GM12878 (cell line): ENCODE measurements at regions not wholly inside any gene's neighbourhood (a gene's known extent, or its start where the extent isn't known, plus 50 kb on each side); places are given as distances from the start of the nearest gene placed in this dataset.

Source experiments
- ATAC-seq: fragments of 200-7000 bp; cut with Tn5 transposase; 3 replicates; pipeline ENCODE4 v1.9.1; 2020; ENCODE audit warnings: mild to moderate bottlenecking, moderate library complexity
- BruUV-seq: library from RNA; stranded (reverse); fragments of 400-500 nt; replicated peaks from 2 replicates; lab custom pipeline; 2021; lab: Mats Ljungman, UMichigan
- CTCF ChIA-PET: fragments of 300-600 bp; sonication (Branson Sonifier 250); formaldehyde crosslinking; extraction: SDS; loops from one replicate; lab custom pipeline; 2021; ENCODE audit warnings: inconsistent platforms; lab: Yijun Ruan, JAX
- POLR2A ChIA-PET: fragments of 350-600 bp; formaldehyde crosslinking; extraction: SDS; loops from one replicate; lab custom pipeline; 2021; ENCODE audit warnings: inconsistent platforms; lab: Charles Lee
- RAD21 ChIA-PET: fragments of 300-600 bp; sonication (Branson Sonifier 250); formaldehyde crosslinking; loops from one replicate; lab custom pipeline; 2023; ENCODE audit warnings: antibody characterized with exemption; ENCODE audit not compliant: unreplicated experiment; lab: Charles Lee
- SMC1A ChIA-PET: fragments of 300-600 bp; sonication (Branson Sonifier 250); formaldehyde crosslinking; loops from one replicate; lab custom pipeline; 2023; ENCODE audit not compliant: unreplicated experiment, uncharacterized antibody; lab: Charles Lee
- DNase-seq: peaks from one replicate; pipeline ENCODE4 v3.0.0-alpha.2; 2011; ENCODE audit warnings: low read depth, low spot score
- FAIRE-seq: peaks from 3 replicates; lab custom pipeline; 2011; peaks lifted over from hg19 to GRCh38; lab: Jason Lieb, UNC
- H2AFZ ChIP-seq: 2 replicates; pipeline ENCODE4 v1.6.0; 2011; ENCODE audit warnings: low read depth, low read length, control low read depth; ENCODE audit not compliant: control insufficient read depth
- H3K27ac ChIP-seq: 2 replicates; pipeline ENCODE4 v1.5.1; 2011; ENCODE audit warnings: control low read depth; ENCODE audit not compliant: control insufficient read depth, insufficient read depth
- H3K27me3 ChIP-seq, 2 experiments: replicated peaks in 1 of 2; 2 replicates each; pipeline versions ENCODE4 v1.6.0 to v1.6.1; 2011; ENCODE audit warnings: low read length in 1 of 2; ENCODE audit not compliant: control insufficient read depth in 2 of 2, insufficient read depth in 2 of 2
- H3K36me3 ChIP-seq, 2 experiments: 2 replicates each; pipeline ENCODE4 v1.5.1; 2011; ENCODE audit warnings: low read length in 1 of 2; ENCODE audit not compliant: control insufficient read depth in 2 of 2, insufficient read depth in 2 of 2
- H3K4me1 ChIP-seq: 2 replicates; pipeline ENCODE4 v1.6.1; 2011; ENCODE audit warnings: mild to moderate bottlenecking, low read length, moderate library complexity, mixed read lengths; ENCODE audit not compliant: control insufficient read depth, insufficient read depth
- H3K4me2 ChIP-seq: 2 replicates; pipeline ENCODE4 v1.6.0; 2011; ENCODE audit warnings: control low read depth; ENCODE audit not compliant: control insufficient read depth, insufficient read depth
- H3K4me3 ChIP-seq: fragments of 200-600 bp; sonication (generic); 2 replicates; pipeline ENCODE4 v1.5.1; 2016
- H3K79me2 ChIP-seq: 2 replicates; pipeline ENCODE4 v1.6.0; 2011; ENCODE audit warnings: low read length; ENCODE audit not compliant: control insufficient read depth, insufficient read depth
- H3K9ac ChIP-seq: 2 replicates; pipeline ENCODE4 v1.8.0; 2011; ENCODE audit warnings: low read length, control low read depth, mixed read lengths; ENCODE audit not compliant: control insufficient read depth, insufficient read depth
- H3K9me3 ChIP-seq: replicated peaks from 3 replicates; pipeline ENCODE4 v1.5.1; 2011; ENCODE audit warnings: mild to moderate bottlenecking, low read length; ENCODE audit not compliant: control insufficient read depth, insufficient read depth
- H4K20me1 ChIP-seq: 2 replicates; pipeline ENCODE4 v1.6.0; 2011; ENCODE audit not compliant: control insufficient read depth, insufficient read depth
- BHLHE40 ChIP-seq, 2 experiments: fragments of 450-650 bp in 1 of 2; IDR thresholded peaks; 2 replicates each; pipeline ENCODE4 v1.6.1; 2011 to 2017; ENCODE audit warnings: low read depth in 2 of 2, borderline replicate concordance in 1 of 2, improper control_type of control experiment in 1 of 2, low read length in 1 of 2, mild to moderate bottlenecking in 1 of 2
- CEBPB ChIP-seq, 2 experiments: fragments of 150-350 bp in 1 of 2; IDR thresholded peaks; 2 replicates each; pipeline ENCODE4 v1.6.1; 2012 to 2014; ENCODE audit warnings: low read depth in 2 of 2, low read length in 2 of 2, borderline replicate concordance in 1 of 2, inconsistent platforms in 1 of 2
- CREM ChIP-seq: IDR thresholded peaks from 2 replicates; pipeline ENCODE4 v1.6.1; 2014; ENCODE audit warnings: antibody characterized with exemption, low read depth
- EED ChIP-seq: sonication (generic); IDR thresholded peaks from 2 replicates; pipeline ENCODE4 v1.6.1; 2016; ENCODE audit warnings: antibody characterized with exemption, low read depth
- ESRRA ChIP-seq: IDR thresholded peaks from 2 replicates; pipeline ENCODE4 v1.6.1; 2012; ENCODE audit warnings: mild to moderate bottlenecking, low read length, improper control_type of control experiment
- EZH2 ChIP-seq: IDR thresholded peaks from 2 replicates; pipeline ENCODE4 v1.6.1; 2012; ENCODE audit warnings: low read depth, mild to moderate bottlenecking, control low read depth, inconsistent platforms, low read length, borderline replicate concordance; ENCODE audit not compliant: control insufficient read depth
- HDGF ChIP-seq: fragments of 450-650 bp; IDR thresholded peaks from 2 replicates; pipeline ENCODE4 v1.6.1; 2016; ENCODE audit warnings: antibody characterized with exemption
- IKZF2 ChIP-seq, 2 experiments: fragments of 450-650 bp; IDR thresholded peaks; 2 replicates each; pipeline ENCODE4 v1.6.1; 2017; ENCODE audit warnings: mild to moderate bottlenecking in 2 of 2, moderate library complexity in 2 of 2
- IRF4 ChIP-seq: IDR thresholded peaks from 2 replicates; pipeline ENCODE4 v1.6.1; 2011; ENCODE audit warnings: low read depth, low read length
- MTA2 ChIP-seq: fragments of 450-650 bp; IDR thresholded peaks from 2 replicates; pipeline ENCODE4 v1.6.1; 2016; ENCODE audit warnings: low read depth, mild to moderate bottlenecking, moderate library complexity
- MYB ChIP-seq: fragments of 150-350 bp; IDR thresholded peaks from 2 replicates; pipeline ENCODE4 v1.6.1; 2014; ENCODE audit warnings: mild to moderate bottlenecking, low read depth, low read length, borderline replicate concordance
- NRF1 ChIP-seq: conservative IDR thresholded peaks from 2 replicates; pipeline ENCODE4 v1.6.1; 2011; ENCODE audit warnings: mild to moderate bottlenecking, low read depth, low read length, improper control_type of control experiment
- POLR2AphosphoS2 ChIP-seq: IDR thresholded peaks from 2 replicates; pipeline ENCODE4 v1.6.1; 2011; ENCODE audit warnings: low read depth, mild to moderate bottlenecking, low read length, improper control_type of control experiment, moderate library complexity
- SREBF2 ChIP-seq: IDR thresholded peaks from 2 replicates; pipeline ENCODE4 v1.6.1; 2012; ENCODE audit warnings: mild to moderate bottlenecking, low read length
- STAT3 ChIP-seq: IDR thresholded peaks from 2 replicates; pipeline ENCODE4 v1.6.1; 2011; ENCODE audit warnings: low read depth, low read length, improper control_type of control experiment
- ZNF207 ChIP-seq: fragments of 450-650 bp; IDR thresholded peaks from 2 replicates; pipeline ENCODE4 v1.6.1; 2014; ENCODE audit warnings: antibody characterized with exemption, mild to moderate bottlenecking, borderline replicate concordance
- ZZZ3 ChIP-seq: IDR thresholded peaks from 2 replicates; pipeline ENCODE4 v1.6.1; 2011; ENCODE audit warnings: low read depth; ENCODE audit not compliant: control insufficient read depth, insufficient read length
- WGBS: methylation state at CpG from one replicate; pipeline ENCODE4 v1.1.6; 2016; ENCODE audit warnings: low lambda C conversion rate; ENCODE audit not compliant: insufficient replicate concordance, insufficient coverage; ENCODE audit errors: missing lambda C conversion rate; 5-methylcytosine and 5-hydroxymethylcytosine counted together
- in situ Hi-C: fragments of 300-500 bp; cut with MboI; formaldehyde crosslinking; loops from 9 replicates; pipeline ENCODE4 v1.14.3; 2018; ENCODE audit warnings: mixed read lengths
- intact Hi-C: fragments of 100-400 bp; cut with micrococcal nuclease; formaldehyde crosslinking; loops from one replicate; pipeline ENCODE4 v1.14.2; 2022; ENCODE audit not compliant: unreplicated experiment
- TF ChIP-seq, protein P1 (sequence below): fragments of 450-650 bp; IDR thresholded peaks from 2 replicates; pipeline ENCODE4 v1.6.1; 2016; ENCODE audit warnings: mild to moderate bottlenecking
- TF ChIP-seq, protein P2 (sequence below): fragments of 450-650 bp; IDR thresholded peaks from 2 replicates; pipeline ENCODE4 v1.6.1; 2018; ENCODE audit warnings: mild to moderate bottlenecking, low read depth, moderate library complexity; ENCODE audit not compliant: partially characterized antibody
- TF ChIP-seq, protein P3 (sequence below): fragments of 450-650 bp; IDR thresholded peaks from 2 replicates; pipeline ENCODE4 v1.6.1; 2017; ENCODE audit warnings: low read depth, mild to moderate bottlenecking, moderate library complexity

- ChIA-PET SMC1A (no interaction called here), POLR2A (no interaction called here), RAD21 (no interaction called here), CTCF (no interaction called here)
- no peak for ATAC-seq
- WGBS: 67% methylated on average over 9 of the region's 9 CpGs
- no peaks in the 10 kb centered on the region for H3K79me2 ChIP-seq
- H3K4me2 ChIP-seq: no peak overlapping the region
- H3K27ac ChIP-seq: no peak overlapping the region
- DNase-seq: no peak
- H3K4me3 ChIP-seq: no peak overlapping the region
- intact Hi-C loops: no loop called here
- no TSS peak for BruUV-seq
- no peak overlapping the region for H3K9ac ChIP-seq
- no peaks in the 10 kb centered on the region for H3K9me3 ChIP-seq
- H3K36me3 ChIP-seq: no peaks in the 10 kb centered on the region
- in situ Hi-C loops: no loop called here
- no peaks in the 10 kb centered on the region for H4K20me1 ChIP-seq
- peaks cover 0 to 4% of the 10 kb centered on the region in 2 experiments; a peak in 1 of 4 replicates for H3K27me3 ChIP-seq
- H2AFZ ChIP-seq: no peak overlapping the region
- H3K4me1 ChIP-seq: no peaks in the 10 kb centered on the region
- no peak for TF ChIP-seq SREBF2
- TF ChIP-seq POLR2AphosphoS2: no peak
- TF ChIP-seq ZNF207: no peak
- TF ChIP-seq CREM: no peak
- no peak for TF ChIP-seq MTA2
- TF ChIP-seq, protein P1, sequence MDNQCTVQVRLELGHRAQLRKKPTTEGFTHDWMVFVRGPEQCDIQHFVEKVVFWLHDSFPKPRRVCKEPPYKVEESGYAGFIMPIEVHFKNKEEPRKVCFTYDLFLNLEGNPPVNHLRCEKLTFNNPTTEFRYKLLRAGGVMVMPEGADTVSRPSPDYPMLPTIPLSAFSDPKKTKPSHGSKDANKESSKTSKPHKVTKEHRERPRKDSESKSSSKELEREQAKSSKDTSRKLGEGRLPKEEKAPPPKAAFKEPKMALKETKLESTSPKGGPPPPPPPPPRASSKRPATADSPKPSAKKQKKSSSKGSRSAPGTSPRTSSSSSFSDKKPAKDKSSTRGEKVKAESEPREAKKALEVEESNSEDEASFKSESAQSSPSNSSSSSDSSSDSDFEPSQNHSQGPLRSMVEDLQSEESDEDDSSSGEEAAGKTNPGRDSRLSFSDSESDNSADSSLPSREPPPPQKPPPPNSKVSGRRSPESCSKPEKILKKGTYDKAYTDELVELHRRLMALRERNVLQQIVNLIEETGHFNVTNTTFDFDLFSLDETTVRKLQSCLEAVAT: no peak
- TF ChIP-seq BHLHE40 (IDR thresholded peaks at IDR 0.05; ENCODE audit: borderline replicate concordance in 1 of 2, low read depth in 2 of 2, low read length in 1 of 2): no peak
- no peak for TF ChIP-seq IKZF2 (IDR thresholded peaks at IDR 0.05)
- TF ChIP-seq EED: no peak
- TF ChIP-seq, protein P2, sequence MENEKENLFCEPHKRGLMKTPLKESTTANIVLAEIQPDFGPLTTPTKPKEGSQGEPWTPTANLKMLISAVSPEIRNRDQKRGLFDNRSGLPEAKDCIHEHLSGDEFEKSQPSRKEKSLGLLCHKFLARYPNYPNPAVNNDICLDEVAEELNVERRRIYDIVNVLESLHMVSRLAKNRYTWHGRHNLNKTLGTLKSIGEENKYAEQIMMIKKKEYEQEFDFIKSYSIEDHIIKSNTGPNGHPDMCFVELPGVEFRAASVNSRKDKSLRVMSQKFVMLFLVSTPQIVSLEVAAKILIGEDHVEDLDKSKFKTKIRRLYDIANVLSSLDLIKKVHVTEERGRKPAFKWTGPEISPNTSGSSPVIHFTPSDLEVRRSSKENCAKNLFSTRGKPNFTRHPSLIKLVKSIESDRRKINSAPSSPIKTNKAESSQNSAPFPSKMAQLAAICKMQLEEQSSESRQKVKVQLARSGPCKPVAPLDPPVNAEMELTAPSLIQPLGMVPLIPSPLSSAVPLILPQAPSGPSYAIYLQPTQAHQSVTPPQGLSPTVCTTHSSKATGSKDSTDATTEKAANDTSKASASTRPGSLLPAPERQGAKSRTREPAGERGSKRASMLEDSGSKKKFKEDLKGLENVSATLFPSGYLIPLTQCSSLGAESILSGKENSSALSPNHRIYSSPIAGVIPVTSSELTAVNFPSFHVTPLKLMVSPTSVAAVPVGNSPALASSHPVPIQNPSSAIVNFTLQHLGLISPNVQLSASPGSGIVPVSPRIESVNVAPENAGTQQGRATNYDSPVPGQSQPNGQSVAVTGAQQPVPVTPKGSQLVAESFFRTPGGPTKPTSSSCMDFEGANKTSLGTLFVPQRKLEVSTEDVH: no peak
- no peak for TF ChIP-seq IRF4
- no peak for TF ChIP-seq STAT3
- no peak for TF ChIP-seq HDGF
- TF ChIP-seq ZZZ3: no peak
- TF ChIP-seq CEBPB (IDR thresholded peaks at IDR 0.05; ENCODE audit: borderline replicate concordance in 1 of 2, low read depth in 2 of 2, low read length in 2 of 2): no peak
- TF ChIP-seq, protein P3, sequence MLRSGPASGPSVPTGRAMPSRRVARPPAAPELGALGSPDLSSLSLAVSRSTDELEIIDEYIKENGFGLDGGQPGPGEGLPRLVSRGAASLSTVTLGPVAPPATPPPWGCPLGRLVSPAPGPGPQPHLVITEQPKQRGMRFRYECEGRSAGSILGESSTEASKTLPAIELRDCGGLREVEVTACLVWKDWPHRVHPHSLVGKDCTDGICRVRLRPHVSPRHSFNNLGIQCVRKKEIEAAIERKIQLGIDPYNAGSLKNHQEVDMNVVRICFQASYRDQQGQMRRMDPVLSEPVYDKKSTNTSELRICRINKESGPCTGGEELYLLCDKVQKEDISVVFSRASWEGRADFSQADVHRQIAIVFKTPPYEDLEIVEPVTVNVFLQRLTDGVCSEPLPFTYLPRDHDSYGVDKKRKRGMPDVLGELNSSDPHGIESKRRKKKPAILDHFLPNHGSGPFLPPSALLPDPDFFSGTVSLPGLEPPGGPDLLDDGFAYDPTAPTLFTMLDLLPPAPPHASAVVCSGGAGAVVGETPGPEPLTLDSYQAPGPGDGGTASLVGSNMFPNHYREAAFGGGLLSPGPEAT: no peak
- no peak for TF ChIP-seq MYB
- TF ChIP-seq NRF1: no peak
- no peak for TF ChIP-seq EZH2
- TF ChIP-seq ESRRA: no peak
- TF ChIP-seq, all 136 proteins: peak for 0
- FAIRE-seq: no peak
Observed at GRCh38 chr13:42658019-42658418, 84.1 kb downstream of the TNFSF11 start.
